Ureter (tissue), 1 donor: ENCODE measurements at regions not wholly inside any gene's neighbourhood (a gene's known extent, or its start where the extent isn't known, plus 50 kb on each side); places are given as distances from the start of the nearest gene placed in this dataset.

Experiments
- DNase-seq: peaks from one replicate; pipeline ENCODE4 v3.0.0-alpha.2; 2020; ENCODE audit warnings: low spot score
- donor health status: DM: yes; HTN: yes; CAD: no.

DNA sequence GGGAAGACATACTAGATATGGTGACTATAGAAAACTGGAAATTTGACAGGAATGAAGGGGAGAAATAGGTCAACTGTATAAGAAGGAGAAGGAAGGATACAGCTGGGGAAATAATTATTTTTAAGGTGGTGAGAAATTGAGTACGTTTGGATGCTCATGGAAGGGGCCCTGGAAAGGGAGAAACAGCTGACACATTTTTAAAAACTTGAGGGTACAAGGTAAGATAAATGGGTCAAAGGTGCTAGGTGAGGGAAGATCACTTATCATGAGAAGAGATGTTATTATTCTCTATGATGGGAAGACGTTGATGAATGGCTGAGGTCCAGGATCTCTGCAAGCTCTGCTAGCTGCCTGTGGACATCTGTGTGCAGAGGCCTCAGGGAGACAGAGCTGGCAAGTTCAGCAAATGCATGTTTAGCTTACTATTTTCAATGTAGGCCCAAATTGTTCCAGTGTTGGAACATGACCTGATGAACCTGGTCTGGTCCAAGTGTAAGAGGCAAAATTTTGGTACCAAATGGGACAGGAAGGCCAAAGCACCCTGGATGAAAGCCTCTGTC, 181.7 kb downstream of the MTRR start:
- no peak for DNase-seq

GRCh38 chr5:8053270-8053669, 184.3 kb downstream of the MTRR start:
- no peak for DNase-seq

DNA sequence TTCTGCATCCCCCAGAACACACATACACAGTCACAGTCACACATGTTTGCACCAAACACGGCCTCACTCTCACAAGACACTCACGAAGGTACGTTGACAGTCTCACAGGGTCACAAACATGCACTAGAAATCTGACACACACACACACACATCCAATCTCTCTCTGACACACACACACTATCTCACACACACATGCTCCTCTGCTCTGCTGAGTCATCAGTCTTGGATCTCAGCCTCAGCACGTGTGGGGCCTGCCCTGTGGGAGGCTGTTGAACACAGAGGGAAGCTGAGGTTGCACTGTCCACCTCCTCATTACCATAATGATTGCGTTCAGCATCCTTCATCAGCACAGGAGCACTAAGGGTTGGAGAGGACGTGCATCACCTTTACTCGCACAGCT, 188.8 kb downstream of the MTRR start:
- DNase-seq, result no peak

DNA sequence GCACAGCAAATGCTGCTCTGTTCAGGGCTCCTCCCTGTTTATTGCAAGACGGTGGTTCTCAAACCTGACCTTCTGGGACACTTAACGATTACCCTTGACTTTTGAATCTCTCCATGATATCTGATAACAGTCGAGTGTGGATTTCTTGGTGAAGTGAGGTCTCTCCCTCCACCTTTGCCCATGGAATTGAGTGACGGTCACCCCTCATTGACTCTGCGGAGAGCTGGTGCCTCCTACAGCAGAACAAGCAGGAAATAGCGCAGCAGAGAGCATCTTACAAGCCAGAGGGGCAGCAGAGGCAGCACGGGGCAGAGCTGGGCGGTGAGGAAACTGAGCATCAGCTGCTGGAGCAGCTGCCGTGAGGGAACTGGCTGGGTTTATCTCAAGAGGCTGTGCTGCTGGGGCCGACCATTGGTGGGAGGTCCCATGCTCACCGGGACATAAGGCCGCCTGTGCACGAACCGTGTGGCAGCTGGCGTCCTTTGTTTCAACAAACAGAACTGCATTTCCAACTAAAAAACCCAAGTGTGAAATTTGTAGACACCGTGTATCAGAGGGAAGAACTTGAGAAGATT, 189.8 kb downstream of the MTRR start:
- DNase-seq, result no peak

DNA sequence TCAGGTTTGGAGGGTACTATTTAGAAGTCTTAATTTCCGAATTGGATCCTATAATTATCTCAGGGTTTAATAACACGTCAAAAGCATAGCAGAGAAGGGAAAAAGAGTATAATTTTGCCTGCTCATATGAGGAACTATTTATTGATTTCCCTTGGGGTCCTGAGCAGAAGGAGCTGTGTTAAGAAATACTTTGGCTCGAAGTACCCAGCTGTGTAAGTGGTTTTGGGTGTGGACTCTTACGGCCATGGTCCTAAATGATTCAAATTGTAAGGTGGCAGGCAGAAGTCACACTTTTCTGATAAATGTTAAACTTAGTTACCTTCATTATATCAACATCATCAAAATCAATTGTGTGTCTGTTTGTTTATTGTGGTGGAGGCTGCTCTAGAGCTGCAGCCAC, 190.4 kb downstream of the MTRR start:
- DNase-seq, result no peak

DNA sequence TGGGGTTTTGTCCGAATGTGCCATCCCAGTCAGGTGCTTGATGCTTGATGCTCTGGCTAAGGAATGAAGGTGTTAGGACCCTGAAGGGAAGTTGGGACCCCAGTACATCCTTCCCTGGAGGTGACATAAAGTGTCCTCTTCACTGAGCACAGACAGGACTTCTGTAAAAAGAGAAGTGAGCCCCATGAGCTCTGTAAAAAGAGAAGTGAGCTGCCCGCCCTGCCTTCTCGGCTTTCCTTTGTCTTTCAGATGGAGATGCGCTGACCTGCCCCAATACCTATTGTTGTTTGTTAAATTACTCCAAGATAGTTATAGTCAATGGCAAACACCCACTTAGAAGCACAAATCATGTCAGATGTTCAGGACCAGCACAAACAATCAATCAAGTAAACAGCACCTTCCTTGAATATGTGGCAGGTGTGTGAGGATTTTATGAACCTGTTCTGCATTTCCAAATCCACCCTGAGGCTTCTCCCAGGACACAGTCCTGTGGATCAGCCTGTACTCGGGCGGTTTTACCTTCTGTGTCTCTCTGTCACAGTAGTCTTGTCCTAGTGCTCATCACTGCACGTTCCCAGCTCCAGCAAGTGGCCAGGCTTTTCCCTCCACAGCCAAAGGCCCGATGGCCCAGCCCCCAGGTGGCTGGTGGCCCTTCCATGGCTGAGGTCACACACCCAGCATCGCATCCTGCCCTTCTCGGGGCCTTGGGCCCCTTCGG, 191.4 kb downstream of the MTRR start:
- DNase-seq, result no peak

- DNase-seq, result no peak
Measured at GRCh38 chr5:8060953-8061429, 192.0 kb downstream of the MTRR start.

- DNase-seq, result no peak
Measured at GRCh38 chr5:8062521-8062920, 193.6 kb downstream of the MTRR start.

GRCh38 chr5:8068078-8068477, 199.1 kb downstream of the MTRR start:
- no peak for DNase-seq

DNA sequence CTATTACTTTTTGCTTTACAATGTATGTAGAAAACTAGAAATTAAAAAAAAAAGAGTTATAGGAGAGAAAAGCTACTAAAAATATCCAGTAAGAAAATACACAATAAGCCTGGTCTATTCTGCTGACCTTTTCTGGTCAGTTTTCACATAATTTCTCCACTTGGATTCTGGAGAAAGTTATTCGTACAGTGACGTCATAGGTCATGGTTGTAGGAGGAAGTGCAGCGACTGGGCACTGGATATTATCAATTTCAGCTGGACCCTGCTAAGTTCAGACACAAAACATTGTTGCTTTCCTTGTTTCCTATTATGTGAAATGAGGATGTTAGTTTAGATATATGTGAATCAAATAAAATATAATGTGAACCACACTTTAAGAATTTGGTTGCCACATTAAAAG, 201.2 kb downstream of the MTRR start:
- no peak for DNase-seq

DNA sequence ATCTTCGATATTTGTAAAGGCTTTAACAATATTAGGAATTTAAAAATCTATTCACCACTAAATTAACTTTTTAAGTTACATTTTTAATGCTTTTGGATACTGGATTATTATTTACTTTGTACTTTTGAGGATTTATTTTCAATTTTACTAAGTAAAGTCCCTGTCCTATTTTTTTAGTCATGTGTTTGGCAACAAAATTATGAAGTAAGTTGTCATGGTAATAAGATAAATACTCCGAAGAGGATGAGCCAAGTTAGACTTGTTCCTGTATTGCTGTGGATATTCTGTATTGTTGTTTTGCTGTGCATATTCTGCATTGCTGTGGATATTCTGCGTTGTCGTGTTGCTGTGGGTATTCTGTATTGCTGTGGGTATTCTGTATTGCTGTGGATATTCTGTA, 210.1 kb downstream of the MTRR start:
- DNase-seq, result no peak

DNA sequence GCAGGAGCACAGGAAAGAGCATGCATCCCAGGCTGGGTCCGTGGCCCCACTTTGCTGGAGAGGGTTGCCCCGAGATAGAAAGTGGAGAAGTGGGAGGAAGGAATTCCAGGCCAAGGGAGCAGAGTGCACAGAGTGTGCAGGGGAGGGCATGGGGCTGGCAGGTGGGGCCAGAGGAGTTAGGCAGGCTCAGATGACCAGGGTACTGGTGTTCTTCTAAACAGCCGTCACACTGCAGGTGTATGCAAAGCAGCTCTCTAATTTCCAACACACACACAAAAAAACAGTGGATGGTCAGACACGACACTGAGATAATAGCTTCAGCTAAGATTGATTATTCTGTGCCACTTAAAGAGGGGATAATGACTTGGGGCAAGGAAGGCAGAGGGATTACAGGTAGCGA, 212.2 kb downstream of the MTRR start:
- no peak for DNase-seq

GRCh38 chr5:8093669-8094068, 224.7 kb downstream of the MTRR start:
- DNase-seq, result no peak

DNA sequence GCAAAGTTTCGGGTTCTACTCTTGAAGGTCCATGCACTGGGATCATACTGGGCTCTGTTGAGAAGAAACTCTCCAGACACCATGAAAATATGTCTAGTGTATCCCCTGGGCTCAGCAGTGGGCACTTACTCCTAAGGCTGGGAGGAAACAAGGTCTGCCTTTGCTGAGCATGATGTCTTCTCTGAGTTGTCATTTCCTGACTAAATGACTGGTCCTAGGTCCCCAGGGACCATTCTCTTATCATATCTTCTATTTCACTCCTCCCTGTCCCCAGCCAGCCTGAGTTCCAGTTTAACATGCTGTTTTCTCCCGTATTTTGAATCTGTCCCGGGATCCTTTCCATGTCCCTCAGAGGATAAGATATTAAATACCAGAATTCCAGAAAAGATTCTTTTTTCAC, 225.4 kb downstream of the MTRR start:
- DNase-seq, result no peak

- no peak for DNase-seq
Measured at GRCh38 chr5:8097146-8097545, 228.2 kb downstream of the MTRR start.

DNA sequence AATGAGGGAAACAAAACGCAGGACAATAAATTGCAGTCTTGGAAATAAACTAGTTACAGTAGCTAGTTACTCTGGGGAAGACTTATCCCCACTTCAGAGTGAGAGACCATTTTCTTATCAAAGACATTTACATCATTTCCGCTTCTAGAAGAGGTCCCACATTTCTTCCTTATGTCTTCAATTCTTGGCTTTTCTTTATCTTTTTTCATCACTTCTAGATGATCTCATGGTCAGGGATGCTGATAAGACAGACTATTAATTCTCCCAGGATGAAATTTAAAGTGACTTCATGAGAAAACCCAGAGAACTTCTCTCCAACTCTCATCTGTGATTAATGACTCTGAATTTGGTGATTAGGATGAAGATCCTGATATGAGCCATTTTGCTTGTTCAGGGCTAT, 229.1 kb downstream of the MTRR start:
- DNase-seq, result no peak

DNA sequence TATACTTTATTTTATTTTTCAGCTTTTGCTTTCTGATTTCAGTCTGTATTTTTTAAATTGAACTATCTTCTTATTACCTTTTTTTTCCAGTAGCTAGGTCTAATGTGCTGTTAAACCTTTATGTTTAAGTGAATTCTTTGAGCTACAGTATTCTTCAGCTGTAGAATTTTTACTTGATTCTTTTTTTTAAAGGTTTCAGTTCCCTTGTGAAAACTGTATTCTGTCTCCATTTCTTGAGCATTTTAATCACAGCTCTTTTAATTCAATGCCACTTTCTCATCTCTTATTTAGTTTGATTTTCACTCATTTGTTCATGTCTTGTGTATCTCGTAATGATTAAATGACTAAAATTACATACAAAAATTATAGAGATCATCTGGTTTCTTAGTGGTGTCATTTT, 233.8 kb downstream of the MTRR start:
- no peak for DNase-seq

DNA sequence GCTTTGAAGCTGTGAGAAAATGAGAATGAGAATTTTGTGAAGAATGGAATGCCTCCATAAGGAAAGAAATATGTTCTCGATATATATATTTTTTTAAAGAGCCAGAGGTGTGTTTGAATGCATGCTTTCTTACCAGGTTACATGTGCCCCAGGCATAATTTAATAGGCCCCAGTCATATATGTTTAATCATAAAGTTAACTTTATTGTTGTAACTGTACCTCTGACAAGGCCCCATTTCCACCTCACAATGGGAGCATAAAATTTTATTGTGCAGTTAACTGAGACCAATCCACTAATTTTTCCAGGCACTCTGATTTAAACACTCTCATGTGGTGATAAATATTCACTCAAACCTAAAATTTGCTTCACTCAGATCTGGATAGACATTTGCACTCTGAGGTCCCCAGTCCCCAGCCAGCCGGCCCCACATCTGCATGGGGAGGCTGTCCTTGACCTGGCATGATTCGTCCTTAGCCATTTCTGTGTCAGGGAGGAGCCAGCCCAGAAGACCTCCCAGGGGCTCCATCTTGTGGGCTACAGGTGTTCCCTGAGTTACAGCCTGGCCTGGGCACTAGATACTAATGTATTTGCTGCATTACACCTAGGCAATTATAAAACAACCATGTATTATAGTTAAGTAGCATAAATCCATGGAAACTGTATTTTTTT, 245.8 kb downstream of the MTRR start:
- DNase-seq, result no peak

DNA sequence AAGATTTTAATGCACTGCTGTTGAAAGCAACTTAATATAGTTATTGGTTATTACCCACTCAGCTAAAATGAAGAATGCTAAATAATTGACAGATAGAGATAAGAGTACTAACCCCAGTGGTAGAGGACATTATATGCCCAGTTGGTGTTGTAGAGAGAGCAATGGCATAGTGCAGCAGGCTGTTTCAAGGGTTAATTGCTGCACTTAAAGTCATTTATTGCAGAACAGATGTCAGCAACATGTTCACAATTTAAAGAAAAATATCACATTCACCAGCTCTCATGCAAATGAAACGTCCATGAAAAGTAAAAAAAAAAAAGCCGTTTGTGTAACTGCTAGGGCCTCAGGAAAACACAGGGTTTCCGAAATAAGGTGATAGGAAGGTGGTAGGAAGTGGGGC, 254.6 kb downstream of the MTRR start:
- no peak for DNase-seq

DNA sequence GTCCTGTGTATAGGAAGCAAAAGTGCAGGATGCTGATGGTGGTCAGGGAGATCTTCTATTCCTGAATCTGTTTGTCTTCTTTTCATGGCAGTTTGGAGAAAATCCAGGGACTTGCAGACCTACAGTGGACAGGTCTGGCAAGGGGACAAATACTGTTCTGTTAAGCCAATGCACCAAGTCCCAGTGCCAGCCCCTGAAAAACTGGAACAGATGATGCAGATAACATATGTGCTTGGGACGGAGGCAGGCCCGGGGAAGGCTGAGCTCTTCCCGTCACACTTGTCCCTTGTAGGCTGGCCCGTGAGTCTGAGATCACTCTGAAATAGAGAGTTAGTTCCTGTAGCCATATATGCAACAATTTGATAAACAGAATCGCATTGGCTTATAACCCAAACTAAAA, 265.7 kb downstream of the MTRR start:
- DNase-seq, result no peak

- DNase-seq, result no peak
Measured at GRCh38 chr5:8135742-8136141, 266.8 kb downstream of the MTRR start.

DNA sequence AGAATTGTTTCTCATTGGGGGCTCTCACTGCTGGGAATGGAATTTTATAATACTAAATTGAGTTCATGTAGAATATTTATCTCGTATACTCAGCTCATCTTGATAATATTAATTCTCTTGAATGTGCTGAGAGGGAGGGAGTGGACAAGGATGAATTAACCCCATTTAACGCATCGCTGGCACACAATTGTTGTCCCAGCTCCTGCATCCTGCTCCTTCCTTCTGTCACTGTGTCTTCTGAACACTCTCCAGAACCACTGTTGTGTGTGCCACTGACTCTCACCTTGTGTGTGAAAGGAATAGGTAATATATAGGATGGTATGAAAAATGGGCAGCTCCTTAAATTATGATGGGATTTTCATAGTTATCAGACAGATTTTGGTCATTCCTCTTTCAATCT, 267.3 kb downstream of the MTRR start:
- DNase-seq, result no peak

DNA sequence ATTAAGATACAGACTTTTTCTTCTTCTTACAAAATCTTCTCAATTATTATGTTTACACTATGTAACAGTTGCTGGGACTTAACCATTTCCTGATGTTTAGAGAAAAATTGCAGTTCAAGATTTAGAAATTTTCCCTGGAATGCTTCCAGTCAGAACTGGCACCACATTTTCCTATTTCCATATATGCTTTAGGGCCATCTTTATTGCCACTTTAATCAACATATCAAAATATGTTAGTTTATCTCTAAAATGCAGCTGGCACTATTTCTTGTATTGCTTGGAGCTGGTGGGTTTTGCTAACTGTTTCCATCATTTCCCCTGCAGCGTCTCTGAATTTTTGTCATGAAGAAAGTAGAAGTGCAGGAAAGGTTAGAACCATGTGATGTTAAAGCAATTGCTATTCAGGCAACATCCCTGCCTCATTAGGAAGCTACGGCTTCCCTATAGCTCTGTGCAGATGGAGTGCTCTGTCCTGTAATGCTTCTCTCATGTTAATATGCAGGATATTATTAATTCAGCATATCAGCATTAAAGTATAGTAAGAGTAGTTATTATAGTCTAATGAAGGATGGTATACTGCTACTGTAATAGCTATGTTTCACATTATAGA, 269.1 kb downstream of the MTRR start:
- DNase-seq, result no peak
